ENCODE measurements at regions not wholly inside any gene's neighbourhood (a gene's known extent, or its start where the extent isn't known, plus 50 kb on each side); places are given as distances from the start of the nearest gene placed in this dataset.

GRCh38 chr14:34241185-34241711 is 220.8 kb downstream of the SPTSSA start:
- DNase-seq, result no peak

DNA sequence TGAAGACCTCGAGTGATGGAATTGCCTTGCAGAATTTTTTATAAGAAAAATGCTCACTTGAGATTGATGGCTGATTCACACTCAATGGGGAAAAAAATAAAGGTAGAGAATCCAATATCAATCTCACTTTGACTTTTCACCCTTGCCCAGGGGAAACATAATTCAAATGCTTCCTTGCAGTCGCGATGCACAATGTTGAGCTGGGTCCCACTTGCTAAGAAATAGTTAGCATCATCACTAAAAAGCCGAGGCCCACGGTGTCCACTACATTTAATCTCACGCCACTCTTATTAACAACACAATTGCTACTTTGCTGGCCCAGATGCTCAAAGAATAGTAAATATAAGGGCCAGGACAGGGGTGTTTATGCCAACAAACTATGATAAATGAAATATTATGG is 223.4 kb downstream of the SPTSSA start:
- DNase-seq, result no peak

- DNase-seq, result no peak
These were observed 224.4 kb downstream of the SPTSSA start for GRCh38 chr14:34237677-34238076.

DNA sequence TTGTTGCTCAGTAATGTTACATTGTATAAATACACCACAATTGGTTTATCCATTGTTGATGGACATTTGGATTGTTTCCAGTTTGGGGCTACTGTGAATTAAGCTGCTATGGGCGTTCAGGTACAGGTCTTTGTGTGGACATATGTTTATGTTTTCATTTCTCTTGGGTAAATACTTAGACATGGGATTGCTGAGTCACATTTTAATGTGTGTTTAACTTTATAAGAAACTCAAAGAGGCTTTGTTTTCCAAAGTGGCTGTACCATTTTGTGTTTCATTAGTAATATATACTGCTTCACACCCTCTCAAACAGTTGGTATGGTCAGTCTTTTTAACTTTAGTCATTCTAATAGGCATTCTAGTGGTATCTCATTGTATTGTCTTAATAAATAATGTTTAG is 225.0 kb downstream of the SPTSSA start:
- no peak for DNase-seq

DNA sequence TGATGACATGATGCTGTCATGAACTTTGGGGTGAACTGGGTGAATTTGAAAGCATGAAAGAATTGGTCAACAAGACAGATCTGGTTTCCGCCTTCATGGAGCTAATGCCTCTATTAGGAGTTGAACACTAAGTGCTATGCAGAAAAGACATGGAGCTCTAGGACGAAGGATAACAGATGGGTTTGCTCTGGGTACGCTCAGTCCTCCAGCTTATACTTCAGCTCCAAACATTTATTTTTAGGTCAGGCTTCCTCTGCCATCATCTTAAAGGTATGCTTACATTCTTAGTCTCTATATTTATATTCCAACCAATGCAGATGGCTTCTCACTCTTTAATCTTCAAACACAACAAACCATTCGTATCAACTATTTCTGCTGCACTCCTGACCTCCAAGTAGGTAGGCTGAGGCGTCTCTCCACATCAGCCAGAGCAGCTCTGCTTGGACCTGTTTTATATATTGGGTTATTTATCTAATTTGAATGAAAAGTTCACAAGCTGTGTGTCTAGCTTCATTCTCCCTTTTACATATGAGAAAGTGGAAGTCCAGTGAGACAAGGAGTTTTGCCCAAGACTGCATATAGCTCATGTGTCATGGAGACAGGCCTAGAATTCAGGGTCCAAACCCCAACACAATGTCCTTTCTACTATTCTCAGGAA is 226.3 kb downstream of the SPTSSA start:
- no peak for DNase-seq

DNA sequence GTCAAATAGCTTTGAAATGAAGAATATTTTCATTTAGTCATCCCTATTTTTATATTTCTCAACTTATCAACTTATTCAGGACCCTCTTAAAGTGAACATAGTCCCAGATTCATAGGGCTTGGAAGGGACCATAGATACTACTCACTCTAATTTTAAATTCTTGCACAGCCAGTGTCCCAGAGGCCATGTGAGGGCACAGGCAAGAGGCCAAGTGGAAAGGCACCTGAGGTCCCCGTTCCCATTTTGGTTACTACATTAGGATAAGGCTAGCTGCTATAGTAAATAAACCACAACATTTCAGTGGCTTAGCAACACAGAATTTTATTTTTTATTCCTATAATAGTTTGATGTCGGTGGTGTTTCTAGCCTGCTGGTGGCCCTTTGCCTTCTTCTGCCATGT is 227.8 kb downstream of the SPTSSA start:
- DNase-seq, result no peak

GRCh38 chr14:34233619-34234018 is 228.4 kb downstream of the SPTSSA start:
- no peak for DNase-seq

GRCh38 chr14:34232790-34233189 is 229.2 kb downstream of the SPTSSA start:
- DNase-seq, result no peak

GRCh38 chr14:34231626-34232025 is 230.4 kb downstream of the SPTSSA start:
- no peak for DNase-seq

GRCh38 chr14:34229140-34229539 is 232.9 kb downstream of the SPTSSA start:
- DNase-seq, result no peak

DNA sequence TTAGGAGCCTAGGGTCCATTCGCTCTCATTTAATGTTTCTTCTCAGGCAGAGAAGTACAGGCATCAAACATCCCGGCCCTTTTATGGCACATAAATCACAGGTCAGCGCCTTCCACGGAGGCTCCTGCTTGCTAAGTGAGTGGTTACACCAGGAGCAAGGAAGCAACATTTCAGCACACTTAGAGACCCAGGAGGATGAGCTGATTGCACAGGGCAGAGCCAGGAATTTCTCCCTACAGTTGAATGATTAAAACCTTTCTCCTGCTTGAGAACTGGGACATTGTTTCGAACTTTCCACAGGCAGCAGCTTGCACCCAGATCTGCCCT is 233.4 kb downstream of the SPTSSA start:
- DNase-seq, result no peak

GRCh38 chr14:34227834-34228649 is 234.0 kb downstream of the SPTSSA start:
- peak; percentile 44 to 65 for DNase-seq

DNA sequence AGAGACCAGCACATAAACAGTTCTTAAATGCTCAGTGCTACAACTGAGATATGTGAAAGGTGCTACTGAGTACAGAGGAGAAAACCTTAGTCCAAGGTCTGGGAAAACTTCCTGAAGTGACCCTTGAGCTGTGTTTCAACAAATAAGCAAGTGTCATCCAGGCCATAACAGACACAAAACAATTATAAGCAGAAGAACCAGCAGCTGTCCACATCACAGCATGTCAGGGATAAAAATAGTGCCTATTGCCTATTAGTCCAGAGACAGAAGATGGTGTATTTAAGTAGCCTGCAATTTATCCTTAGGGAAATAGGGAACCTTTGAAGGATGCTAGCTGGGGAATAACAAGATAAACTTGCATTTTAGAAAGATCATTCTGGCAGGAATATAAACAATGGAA is 237.8 kb downstream of the SPTSSA start:
- DNase-seq, result no peak

GRCh38 chr14:34223373-34224148 is 238.5 kb downstream of the SPTSSA start:
- no peak for DNase-seq

DNA sequence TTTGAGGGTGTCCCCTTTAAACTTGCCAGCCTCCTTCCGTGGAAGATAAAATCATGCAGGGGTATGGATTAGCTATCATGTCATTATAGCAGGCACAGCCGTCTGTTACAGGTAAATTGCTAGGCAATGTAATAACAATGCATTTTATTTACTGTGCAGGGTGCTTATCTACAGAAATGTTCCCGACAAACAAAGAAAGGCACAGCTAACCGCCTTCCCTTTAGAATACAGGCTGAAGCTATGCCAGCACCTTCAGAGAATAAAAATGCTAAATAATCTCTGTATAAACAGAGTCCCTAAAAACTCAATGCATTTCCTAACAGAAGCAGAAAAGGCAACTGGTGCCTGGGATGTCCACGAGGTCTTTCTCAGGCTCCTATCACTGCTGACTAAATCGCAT is 239.2 kb downstream of the SPTSSA start:
- DNase-seq, result no peak

GRCh38 chr14:34222122-34222521 is 239.9 kb downstream of the SPTSSA start:
- no peak for DNase-seq

GRCh38 chr14:34220921-34221320 is 241.1 kb downstream of the SPTSSA start:
- DNase-seq, result no peak

- no peak for DNase-seq
These were observed 241.7 kb downstream of the SPTSSA start for GRCh38 chr14:34220378-34220706.

GRCh38 chr14:34219661-34220377 is 242.2 kb downstream of the SPTSSA start:
- DNase-seq, result no peak

- no peak for DNase-seq
These were observed 243.2 kb downstream of the SPTSSA start for GRCh38 chr14:34218881-34219280.

- no peak for DNase-seq
These were observed 247.1 kb downstream of the SPTSSA start for GRCh38 chr14:34214961-34215360.

DNA sequence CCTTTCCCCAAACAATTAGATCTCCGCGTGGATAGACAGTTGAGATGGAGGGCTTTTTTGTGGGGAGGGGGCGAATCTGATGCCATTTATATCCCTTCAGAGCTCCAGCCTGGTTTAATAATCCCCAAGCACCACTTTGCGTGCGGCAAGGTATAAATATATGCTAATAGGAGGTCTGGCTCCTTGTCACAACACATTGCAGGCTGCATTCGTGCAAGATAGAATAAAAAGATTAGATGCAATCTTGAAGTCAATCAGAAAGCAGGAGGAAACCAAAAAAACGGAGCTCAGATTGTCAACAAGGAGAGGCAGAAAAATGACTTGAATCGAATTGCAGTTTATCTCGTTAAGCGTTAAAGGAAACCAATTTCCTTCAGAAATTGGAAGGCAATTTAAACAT is 248.7 kb downstream of the SPTSSA start:
- no peak for DNase-seq

All from inflammatory macrophage (primary cell).